HL-60 (cell line): ENCODE measurements at regions not wholly inside any gene's neighbourhood (a gene's known extent, or its start where the extent isn't known, plus 50 kb on each side); places are given as distances from the start of the nearest gene placed in this dataset.
"Not testable (repeated sequence)": the region's sequence is repeated elsewhere in the genome, so short reads cannot be mapped to it uniquely, and the experiment has no call there.

Experiments
- DNase-seq, 2 experiments: peaks; one replicate each; pipeline ENCODE4 v3.0.0-alpha.2; 2010 to 2020; ENCODE audit warnings: low read depth in 1 of 2, low spot score in 1 of 2
- H3K27ac ChIP-seq: fragments of 250-450 bp; sonication (Bioruptor Pico); replicated peaks from 2 replicates; pipeline ENCODE4 v1.5.1; 2020; ENCODE audit warnings: mild to moderate bottlenecking, moderate library complexity
- H3K27me3 ChIP-seq: fragments of 250-450 bp; sonication (Bioruptor Pico); 2 replicates; pipeline ENCODE4 v1.5.1; 2021; ENCODE audit warnings: mild to moderate bottlenecking, moderate library complexity; ENCODE audit not compliant: insufficient read depth, poor library complexity, severe bottlenecking
- H3K4me3 ChIP-seq: replicated peaks from 2 replicates; pipeline ENCODE4 v1.5.1; 2011; ENCODE audit warnings: mild to moderate bottlenecking, control low read depth, low read length; ENCODE audit not compliant: insufficient read depth
- GABPA ChIP-seq: IDR thresholded peaks from 2 replicates; pipeline ENCODE4 v1.6.1; 2012; ENCODE audit warnings: low read depth
- POLR2AphosphoS5 ChIP-seq: IDR thresholded peaks from 2 replicates; pipeline ENCODE4 v1.6.1; 2012; ENCODE audit warnings: low read depth
- SPI1 ChIP-seq: IDR thresholded peaks from 2 replicates; pipeline ENCODE4 v1.6.1; 2012; ENCODE audit warnings: low read depth, mild to moderate bottlenecking, borderline replicate concordance
- TF ChIP-seq, protein P1 (sequence below): IDR thresholded peaks from 2 replicates; pipeline ENCODE4 v1.6.1; 2012; ENCODE audit warnings: low read depth; ENCODE audit not compliant: insufficient replicate concordance
- TF ChIP-seq, protein P2 (sequence below): IDR thresholded peaks from one replicate; pipeline ENCODE4 v1.5.1; 2011; ENCODE audit warnings: low read length, control low read depth, inconsistent platforms; ENCODE audit not compliant: insufficient read depth

DNA sequence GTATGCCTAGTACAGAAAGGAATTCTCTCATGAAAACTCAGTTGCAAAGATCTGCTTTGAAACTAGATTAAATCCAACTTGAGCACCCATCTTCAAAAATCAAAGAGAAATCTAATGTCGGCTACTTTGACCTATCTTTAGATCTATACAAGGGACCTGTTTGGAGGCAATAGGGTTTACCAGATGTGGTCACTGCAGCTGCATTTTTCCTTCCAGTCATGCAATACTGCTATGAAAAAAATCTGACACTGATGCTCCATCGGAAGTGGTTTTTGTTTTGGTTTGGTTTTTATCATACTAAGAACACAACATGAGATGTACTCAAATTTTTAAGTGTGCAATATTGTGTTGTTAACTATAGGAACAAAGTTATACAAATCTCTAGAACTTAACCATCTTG lies 169.5 kb downstream of the BCHE start:
- no peak overlapping the region for H3K27ac ChIP-seq
- no peak overlapping the region for H3K4me3 ChIP-seq
- TF ChIP-seq, protein P1, sequence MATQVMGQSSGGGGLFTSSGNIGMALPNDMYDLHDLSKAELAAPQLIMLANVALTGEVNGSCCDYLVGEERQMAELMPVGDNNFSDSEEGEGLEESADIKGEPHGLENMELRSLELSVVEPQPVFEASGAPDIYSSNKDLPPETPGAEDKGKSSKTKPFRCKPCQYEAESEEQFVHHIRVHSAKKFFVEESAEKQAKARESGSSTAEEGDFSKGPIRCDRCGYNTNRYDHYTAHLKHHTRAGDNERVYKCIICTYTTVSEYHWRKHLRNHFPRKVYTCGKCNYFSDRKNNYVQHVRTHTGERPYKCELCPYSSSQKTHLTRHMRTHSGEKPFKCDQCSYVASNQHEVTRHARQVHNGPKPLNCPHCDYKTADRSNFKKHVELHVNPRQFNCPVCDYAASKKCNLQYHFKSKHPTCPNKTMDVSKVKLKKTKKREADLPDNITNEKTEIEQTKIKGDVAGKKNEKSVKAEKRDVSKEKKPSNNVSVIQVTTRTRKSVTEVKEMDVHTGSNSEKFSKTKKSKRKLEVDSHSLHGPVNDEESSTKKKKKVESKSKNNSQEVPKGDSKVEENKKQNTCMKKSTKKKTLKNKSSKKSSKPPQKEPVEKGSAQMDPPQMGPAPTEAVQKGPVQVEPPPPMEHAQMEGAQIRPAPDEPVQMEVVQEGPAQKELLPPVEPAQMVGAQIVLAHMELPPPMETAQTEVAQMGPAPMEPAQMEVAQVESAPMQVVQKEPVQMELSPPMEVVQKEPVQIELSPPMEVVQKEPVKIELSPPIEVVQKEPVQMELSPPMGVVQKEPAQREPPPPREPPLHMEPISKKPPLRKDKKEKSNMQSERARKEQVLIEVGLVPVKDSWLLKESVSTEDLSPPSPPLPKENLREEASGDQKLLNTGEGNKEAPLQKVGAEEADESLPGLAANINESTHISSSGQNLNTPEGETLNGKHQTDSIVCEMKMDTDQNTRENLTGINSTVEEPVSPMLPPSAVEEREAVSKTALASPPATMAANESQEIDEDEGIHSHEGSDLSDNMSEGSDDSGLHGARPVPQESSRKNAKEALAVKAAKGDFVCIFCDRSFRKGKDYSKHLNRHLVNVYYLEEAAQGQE: no peak
- TF ChIP-seq, protein P2, sequence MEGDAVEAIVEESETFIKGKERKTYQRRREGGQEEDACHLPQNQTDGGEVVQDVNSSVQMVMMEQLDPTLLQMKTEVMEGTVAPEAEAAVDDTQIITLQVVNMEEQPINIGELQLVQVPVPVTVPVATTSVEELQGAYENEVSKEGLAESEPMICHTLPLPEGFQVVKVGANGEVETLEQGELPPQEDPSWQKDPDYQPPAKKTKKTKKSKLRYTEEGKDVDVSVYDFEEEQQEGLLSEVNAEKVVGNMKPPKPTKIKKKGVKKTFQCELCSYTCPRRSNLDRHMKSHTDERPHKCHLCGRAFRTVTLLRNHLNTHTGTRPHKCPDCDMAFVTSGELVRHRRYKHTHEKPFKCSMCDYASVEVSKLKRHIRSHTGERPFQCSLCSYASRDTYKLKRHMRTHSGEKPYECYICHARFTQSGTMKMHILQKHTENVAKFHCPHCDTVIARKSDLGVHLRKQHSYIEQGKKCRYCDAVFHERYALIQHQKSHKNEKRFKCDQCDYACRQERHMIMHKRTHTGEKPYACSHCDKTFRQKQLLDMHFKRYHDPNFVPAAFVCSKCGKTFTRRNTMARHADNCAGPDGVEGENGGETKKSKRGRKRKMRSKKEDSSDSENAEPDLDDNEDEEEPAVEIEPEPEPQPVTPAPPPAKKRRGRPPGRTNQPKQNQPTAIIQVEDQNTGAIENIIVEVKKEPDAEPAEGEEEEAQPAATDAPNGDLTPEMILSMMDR: no peak
- TF ChIP-seq POLR2AphosphoS5 (no peak), GABPA (no peak), SPI1 (no peak)
- no peak for DNase-seq
- no peaks in the 10 kb centered on the region for H3K27me3 ChIP-seq

DNA sequence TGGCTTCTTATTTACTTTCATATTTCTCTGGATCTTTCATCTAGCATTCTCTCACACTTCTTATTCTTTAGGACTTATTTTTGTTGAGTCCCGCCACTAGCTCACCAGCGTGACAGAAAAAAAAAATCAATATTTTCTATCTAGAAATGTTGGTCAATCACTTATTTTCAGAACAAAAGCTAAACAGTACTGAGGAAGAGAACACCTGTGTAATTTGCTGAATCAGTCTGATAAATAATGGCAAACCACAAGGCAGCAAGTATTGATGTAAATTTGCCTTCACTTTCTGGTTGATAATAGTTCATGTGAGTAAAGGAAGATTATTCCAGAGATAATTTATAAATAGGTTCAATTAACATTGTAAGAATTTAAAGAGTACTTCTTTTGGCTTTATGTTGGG lies 179.2 kb downstream of the BCHE start:
- no peak for TF ChIP-seq SPI1
- TF ChIP-seq, protein P2: no peak
- DNase-seq: no peak
- no peaks in the 10 kb centered on the region for H3K27me3 ChIP-seq
- H3K27ac ChIP-seq: no peak overlapping the region
- H3K4me3 ChIP-seq: no peak overlapping the region

DNA sequence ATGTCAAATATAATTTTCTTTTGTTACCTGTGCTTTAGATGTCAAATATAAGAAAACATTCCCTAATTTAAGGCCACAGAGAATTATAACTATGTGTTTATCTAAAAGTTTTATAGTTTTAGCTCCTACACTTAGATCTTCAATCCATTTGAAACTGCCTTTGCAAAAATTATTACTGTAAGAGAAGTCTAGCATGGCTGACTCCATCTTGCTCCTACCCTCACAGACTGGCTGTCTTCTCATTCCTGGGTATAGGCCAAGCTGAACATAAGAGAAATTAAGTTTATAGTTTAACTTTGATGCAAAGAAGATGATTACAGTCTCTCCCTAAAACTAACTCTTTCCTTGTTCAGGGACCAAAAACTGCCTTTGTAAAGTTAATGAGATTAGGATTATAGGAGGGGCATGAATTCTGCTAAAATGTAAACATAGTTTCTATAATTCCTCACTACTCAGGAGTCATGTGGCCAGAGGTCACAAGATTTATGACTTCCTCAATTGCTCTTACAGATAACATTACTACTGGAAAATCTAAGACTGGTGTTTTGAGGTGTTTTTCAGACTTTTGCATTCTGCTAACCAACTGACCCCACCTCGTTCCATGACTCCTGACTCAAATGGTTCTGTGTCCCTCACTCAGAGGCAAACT lies 184.0 kb downstream of the BCHE start:
- no peak overlapping the region for H3K27ac ChIP-seq
- no peaks in the 10 kb centered on the region for H3K27me3 ChIP-seq
- TF ChIP-seq POLR2AphosphoS5 (no peak), SPI1 (no peak)
- TF ChIP-seq, protein P2: no peak
- no peak overlapping the region for H3K4me3 ChIP-seq
- no peak for DNase-seq

DNA sequence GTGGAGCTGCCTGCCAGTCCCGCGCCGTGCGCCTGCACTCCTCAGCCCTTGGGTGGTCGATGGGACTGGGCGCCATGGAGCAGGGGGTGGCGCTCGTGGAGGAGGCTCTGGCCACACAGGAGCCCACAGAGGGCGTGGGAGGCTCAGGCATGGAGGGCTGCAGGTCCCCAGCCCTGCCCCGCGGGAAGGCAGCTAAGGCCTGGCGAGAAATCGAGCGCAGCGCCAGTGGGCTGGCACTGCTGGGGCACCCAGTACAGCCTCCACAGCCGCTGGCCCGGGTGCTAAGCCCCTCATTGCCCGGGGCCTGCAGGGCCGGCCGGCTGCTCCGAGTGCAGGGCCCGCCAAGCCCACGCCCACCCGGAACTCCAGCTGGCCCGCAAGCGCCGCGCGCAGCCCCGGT lies 187.9 kb downstream of the BCHE start:
- H3K4me3 ChIP-seq, H3K27me3 ChIP-seq, DNase-seq, H3K27ac ChIP-seq: not testable (repeated sequence)

DNA sequence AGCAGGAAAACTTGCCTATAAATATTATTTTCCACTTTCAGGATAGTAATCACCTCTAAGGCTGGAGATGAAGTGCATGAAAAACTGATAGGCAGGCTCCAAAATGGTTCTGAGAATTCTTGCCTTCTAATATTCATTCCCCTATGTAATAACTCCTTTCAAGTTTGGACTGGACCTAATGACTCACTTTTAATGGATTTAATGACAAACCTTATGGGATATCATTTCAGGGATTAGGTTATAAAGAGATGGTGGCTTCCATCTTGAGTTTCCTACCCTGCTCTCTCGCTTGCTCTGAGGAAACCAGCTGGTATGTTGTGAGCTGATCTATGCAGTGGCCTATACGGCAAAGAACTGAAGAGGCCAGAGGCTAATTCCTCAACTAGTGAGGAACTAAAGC lies 192.0 kb downstream of the BCHE start:
- TF ChIP-seq SPI1 (no peak), GABPA (no peak), POLR2AphosphoS5 (no peak)
- TF ChIP-seq, protein P1: no peak
- TF ChIP-seq, protein P2: no peak
- H3K27me3 ChIP-seq: no peaks in the 10 kb centered on the region
- H3K4me3 ChIP-seq: no peak overlapping the region
- DNase-seq: no peak
- no peak overlapping the region for H3K27ac ChIP-seq
